HuH-7.5 (cell line): ENCODE measurements at regions not wholly inside any gene's neighbourhood (a gene's known extent, or its start where the extent isn't known, plus 50 kb on each side); places are given as distances from the start of the nearest gene placed in this dataset.

ENCODE experiments used
- DNase-seq: peaks from one replicate; pipeline ENCODE4 v3.0.0; 2011; ENCODE audit warnings: low spot score

DNA sequence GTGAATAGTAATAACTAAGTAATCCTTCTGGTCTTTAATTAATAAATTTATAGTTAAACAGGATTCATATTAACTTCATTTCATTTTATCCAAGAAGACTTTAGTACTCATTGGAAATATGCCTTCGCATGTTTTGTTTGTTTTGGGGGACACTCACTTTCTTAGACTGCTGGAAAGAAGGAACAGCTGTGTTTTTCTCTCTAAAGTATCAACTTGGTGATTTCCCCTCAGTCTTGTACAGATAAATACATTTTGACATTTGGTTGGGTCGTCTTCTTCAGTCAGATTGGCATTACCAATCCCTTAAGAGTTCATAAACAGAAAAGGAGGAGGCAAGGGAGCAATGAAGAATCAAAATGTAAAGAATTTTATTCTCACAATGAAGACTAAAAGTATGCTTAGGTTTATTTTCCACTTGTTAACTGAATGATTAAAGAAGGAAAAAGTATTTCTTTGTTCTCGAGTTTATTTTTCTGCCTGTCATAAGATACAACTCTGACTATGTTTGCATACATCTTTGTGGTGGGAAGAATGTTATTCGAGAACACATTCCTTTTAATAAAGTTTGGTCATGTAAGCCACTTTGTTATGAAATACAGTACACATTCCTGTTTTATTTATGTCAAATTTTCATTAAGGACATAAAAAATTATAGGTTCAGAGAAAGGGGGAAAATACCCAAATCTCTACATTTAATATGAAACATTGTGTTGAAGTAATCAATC lies 140.2 kb downstream of the GMNC start:
- DNase-seq, result no peak

DNA sequence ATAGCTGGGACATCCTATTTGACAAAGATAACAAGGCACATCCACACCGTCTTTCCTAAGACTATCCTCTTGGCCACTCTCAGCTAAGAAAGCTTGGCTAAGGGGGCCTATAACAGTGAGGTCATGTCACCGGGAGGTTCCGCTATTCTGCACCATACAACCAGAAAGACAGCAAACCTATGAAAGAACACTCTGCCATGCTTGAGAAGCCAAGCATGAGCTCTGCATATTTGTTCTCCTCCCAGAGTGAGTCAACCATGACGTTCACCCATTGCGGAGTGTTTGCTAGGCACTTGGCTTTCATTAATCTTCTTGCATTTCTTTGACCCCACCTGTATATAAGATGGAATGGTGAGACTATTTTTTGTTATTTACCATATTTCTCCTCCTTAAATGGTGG lies 141.2 kb downstream of the GMNC start:
- DNase-seq, result no peak

DNA sequence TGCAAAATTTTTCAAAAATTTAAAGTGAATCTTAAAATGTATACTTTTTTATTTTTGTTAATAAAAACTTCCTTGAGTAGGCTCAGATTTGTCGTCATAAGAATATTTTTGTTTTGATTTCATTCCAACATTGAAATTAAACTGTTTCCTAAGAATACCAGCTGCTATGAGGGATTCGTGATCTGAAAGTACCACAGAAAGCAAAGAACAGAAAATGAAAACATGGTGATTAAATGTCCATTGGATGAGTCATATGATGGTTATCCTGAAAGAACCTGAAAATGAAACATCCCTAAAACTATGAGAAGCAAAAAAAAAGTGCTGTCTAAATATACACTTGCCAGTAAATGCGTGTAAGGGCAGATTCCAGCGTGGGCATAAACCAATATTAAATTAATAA lies 143.8 kb downstream of the GMNC start:
- no peak for DNase-seq

DNA sequence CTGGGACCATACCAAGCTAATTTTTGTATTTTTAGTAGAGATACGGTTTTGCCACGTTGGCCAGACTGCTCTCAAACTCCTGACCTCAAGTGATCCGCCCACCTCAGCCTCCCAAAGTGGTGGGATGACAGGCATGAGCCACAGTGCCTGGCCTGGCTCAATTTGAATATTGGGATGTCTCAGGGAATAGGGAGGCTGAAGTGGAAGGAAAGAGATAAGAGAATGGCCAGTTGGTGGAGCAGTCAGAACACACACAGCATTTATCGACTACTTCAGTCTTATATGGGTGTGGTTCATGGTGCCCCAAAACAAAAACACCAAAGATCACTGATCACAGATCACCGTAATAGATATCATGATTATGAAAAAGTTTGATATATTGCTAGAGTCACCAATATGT lies 144.4 kb downstream of the GMNC start:
- DNase-seq, result no peak

DNA sequence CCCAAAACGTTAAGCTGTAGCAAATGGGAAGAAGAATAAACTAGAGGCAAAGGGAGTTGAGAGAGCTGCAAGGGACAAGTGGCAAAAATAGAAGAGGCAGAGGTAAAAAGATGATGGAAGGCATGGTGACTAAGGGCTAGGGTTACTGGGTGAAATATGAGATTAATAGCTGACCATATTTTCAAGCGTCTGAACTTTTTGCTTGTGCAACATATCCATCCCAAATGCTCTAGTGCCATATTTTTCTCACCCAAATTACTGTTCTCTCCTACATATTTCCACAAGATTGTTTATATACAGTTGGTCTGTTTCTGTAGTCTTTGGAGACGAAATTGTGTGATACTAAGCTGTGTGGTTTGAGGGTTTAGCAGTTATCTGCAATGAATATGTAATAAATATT lies 145.5 kb downstream of the GMNC start:
- no peak for DNase-seq

DNA sequence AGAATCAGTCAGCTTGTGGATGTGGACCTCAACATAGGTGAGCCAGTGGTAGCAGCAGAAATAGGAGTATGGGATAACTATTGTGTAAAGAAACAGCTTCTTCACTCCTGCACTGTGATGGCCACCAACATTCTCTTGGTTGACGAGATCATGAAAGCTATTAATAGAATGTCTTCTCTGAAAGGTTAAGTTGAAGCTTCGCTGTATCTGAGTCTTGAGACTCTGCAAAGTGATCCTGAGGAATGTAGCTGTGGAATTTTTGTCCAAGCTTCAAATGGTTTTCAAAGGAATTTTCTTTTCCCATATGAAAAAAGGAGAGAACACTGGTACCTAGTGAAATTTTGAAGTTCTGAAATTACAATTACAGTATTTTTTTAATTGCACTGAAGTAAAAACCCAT lies 146.3 kb downstream of the GMNC start:
- no peak for DNase-seq

DNA sequence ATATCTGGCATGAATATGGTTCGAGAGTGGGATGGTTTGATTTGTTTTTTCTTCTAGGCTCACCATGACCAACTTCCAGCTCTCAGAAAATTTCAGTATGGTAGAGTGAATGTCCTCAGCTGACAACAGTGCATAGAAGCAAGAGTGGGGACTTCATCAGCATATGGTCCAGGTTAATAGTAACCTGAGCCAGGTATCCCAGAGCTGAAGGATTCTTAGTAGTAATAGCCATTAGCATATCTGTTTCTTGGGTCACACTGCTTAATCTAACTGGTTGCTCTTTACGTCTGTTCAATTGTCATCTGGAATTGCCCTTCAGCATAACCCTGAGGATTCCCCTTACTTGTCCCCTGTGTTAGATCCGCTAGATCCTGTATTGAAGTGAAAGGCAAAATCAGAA lies 151.8 kb downstream of the GMNC start:
- DNase-seq, result no peak

DNA sequence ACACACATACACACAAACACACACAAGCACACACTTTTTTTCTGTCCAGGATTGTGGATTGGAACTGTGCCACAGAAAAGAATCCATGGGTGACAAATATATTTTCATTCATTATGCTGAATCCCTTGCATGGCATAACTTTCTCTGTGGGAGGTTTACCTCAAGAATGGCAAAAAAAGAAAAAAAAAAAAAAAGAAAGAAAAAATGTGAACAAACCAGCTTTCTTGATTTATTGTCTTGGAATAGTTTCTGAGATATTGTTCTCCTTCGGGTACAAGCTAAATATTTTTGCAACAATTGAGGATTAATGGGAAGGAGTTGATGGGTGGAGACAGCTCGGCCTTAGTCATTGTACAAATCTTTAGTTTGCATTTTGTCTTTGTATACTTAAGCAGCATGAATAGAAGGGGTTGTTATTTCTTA lies 153.1 kb downstream of the GMNC start:
- DNase-seq, result no peak
